Uterus (tissue), 2 donors: ENCODE measurements at regions not wholly inside any gene's neighbourhood (a gene's known extent, or its start where the extent isn't known, plus 50 kb on each side); places are given as distances from the start of the nearest gene placed in this dataset.

Experiments used
- POLR2A ChIP-seq, 2 donors: fragments of 450-650 bp; IDR thresholded peaks; one replicate each; pipeline ENCODE4 v1.6.1; 2016; ENCODE audit warnings: antibody characterized with exemption in 2 of 2, mild to moderate bottlenecking in 1 of 2, moderate library complexity in 1 of 2
- TF ChIP-seq, protein P1 (sequence below), 4 experiments: fragments of 200-600 bp in 2 of 4; fragments of 450-650 bp in 2 of 4; sonication (generic) in 2 of 4; IDR thresholded peaks; one replicate each; pipeline ENCODE4 v1.5.1; 2016 to 2019; ENCODE audit warnings: antibody characterized with exemption in 4 of 4, mild to moderate bottlenecking in 2 of 4, moderate library complexity in 1 of 4

GRCh38 chr4:60482921-60483351, 717.2 kb upstream of the ADGRL3 start:
- TF ChIP-seq, protein P1, sequence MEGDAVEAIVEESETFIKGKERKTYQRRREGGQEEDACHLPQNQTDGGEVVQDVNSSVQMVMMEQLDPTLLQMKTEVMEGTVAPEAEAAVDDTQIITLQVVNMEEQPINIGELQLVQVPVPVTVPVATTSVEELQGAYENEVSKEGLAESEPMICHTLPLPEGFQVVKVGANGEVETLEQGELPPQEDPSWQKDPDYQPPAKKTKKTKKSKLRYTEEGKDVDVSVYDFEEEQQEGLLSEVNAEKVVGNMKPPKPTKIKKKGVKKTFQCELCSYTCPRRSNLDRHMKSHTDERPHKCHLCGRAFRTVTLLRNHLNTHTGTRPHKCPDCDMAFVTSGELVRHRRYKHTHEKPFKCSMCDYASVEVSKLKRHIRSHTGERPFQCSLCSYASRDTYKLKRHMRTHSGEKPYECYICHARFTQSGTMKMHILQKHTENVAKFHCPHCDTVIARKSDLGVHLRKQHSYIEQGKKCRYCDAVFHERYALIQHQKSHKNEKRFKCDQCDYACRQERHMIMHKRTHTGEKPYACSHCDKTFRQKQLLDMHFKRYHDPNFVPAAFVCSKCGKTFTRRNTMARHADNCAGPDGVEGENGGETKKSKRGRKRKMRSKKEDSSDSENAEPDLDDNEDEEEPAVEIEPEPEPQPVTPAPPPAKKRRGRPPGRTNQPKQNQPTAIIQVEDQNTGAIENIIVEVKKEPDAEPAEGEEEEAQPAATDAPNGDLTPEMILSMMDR (IDR thresholded peaks at IDR 0.05), result no peak
- TF ChIP-seq POLR2A (IDR thresholded peaks at IDR 0.05), result no peak
